ENCODE measurements at regions not wholly inside any gene's neighbourhood (a gene's known extent, or its start where the extent isn't known, plus 50 kb on each side); places are given as distances from the start of the nearest gene placed in this dataset.

DNA sequence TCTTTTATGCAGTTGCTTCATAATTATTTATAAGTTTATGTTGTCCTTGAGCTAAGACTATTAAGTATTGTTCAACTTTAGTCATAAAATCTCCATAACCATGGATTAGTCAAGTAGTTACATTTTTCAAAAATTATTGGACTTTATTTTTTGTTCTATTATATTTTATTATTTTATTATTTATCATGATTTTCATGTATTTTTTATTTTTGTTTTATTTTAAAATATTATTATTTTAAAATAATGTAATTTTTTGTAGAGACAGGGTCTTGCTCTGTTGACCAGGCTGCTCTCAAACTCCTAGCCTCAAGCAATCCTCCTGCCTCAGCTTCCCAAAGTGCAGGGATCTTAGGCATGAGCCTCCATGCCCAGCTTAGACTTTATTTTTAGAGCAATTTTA lies 102.3 kb downstream of the NOC3L start:
- DNase-seq (ENCODE audit: low read depth) = no peak
- TF ChIP-seq MYC (IDR thresholded peaks at IDR 0.05; ENCODE audit: low read depth, low read length) (no peak), POLR2A (IDR thresholded peaks at IDR 0.05; ENCODE audit: extremely low read depth, insufficient read length) (no peak)
- TF ChIP-seq, protein P1, sequence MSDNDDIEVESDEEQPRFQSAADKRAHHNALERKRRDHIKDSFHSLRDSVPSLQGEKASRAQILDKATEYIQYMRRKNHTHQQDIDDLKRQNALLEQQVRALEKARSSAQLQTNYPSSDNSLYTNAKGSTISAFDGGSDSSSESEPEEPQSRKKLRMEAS (IDR thresholded peaks at IDR 0.05; ENCODE audit: low read depth, low read length) = no peak
- TF ChIP-seq, protein P2, sequence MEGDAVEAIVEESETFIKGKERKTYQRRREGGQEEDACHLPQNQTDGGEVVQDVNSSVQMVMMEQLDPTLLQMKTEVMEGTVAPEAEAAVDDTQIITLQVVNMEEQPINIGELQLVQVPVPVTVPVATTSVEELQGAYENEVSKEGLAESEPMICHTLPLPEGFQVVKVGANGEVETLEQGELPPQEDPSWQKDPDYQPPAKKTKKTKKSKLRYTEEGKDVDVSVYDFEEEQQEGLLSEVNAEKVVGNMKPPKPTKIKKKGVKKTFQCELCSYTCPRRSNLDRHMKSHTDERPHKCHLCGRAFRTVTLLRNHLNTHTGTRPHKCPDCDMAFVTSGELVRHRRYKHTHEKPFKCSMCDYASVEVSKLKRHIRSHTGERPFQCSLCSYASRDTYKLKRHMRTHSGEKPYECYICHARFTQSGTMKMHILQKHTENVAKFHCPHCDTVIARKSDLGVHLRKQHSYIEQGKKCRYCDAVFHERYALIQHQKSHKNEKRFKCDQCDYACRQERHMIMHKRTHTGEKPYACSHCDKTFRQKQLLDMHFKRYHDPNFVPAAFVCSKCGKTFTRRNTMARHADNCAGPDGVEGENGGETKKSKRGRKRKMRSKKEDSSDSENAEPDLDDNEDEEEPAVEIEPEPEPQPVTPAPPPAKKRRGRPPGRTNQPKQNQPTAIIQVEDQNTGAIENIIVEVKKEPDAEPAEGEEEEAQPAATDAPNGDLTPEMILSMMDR (IDR thresholded peaks at IDR 0.05; ENCODE audit: low read depth, low read length) = no peak
- H3K4me3 ChIP-seq (ENCODE audit: low read depth, low read length) = no peak overlapping the region

DNA sequence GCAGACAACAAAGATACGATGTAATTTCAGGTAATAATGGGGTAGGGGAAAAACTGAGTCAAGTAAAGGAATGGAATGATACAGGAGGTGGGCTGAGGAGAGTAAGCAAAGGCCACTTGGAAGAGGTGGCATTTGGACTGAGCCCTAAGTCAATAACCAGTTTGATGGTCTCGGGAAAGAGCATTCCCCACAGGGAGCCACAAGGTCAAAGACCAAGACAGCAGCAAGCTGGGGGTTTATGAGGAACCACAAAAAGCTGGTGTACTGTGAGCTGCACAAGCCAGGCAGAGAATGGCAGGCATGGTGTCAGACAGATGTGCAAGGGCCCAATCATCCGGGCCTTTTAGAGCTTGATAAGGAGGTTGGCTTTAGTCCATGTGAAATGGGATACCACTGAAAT lies 98.7 kb downstream of the NOC3L start:
- TF ChIP-seq MYC (IDR thresholded peaks at IDR 0.05; ENCODE audit: low read depth, low read length) (no peak), POLR2A (IDR thresholded peaks at IDR 0.05; ENCODE audit: extremely low read depth, insufficient read length) (no peak)
- TF ChIP-seq, protein P2 (IDR thresholded peaks at IDR 0.05; ENCODE audit: low read depth, low read length) = no peak
- TF ChIP-seq, protein P1 (IDR thresholded peaks at IDR 0.05; ENCODE audit: low read depth, low read length) = no peak
- no peak for DNase-seq (ENCODE audit: low read depth)
- H3K4me3 ChIP-seq (ENCODE audit: low read depth, low read length) = no peak overlapping the region

DNA sequence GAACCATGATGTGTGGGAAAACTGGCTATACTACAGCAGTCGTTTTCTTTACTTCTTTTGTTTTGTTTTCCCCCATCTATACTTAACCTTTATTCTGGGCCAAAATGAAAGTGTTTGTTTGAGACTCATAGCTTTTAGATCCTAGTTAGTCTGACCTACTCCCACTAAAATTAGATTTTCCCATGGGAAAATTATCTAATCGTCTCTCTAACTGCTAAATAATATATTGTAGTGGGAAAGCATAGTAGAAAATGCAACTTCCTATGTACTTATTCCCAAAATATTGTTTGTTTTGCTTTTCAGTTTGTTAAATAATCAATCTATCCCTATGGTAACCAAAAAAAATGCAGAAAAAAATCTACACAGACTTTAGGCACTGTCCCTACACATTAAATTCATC lies 96.6 kb downstream of the NOC3L start:
- TF ChIP-seq, protein P2 (IDR thresholded peaks at IDR 0.05; ENCODE audit: low read depth, low read length) = no peak
- TF ChIP-seq MYC (IDR thresholded peaks at IDR 0.05; ENCODE audit: low read depth, low read length) (no peak), POLR2A (IDR thresholded peaks at IDR 0.05; ENCODE audit: extremely low read depth, insufficient read length) (no peak)
- TF ChIP-seq, protein P1 (IDR thresholded peaks at IDR 0.05; ENCODE audit: low read depth, low read length) = no peak
- H3K4me3 ChIP-seq (ENCODE audit: low read depth, low read length) = no peak overlapping the region
- no peak for DNase-seq (ENCODE audit: low read depth)

DNA sequence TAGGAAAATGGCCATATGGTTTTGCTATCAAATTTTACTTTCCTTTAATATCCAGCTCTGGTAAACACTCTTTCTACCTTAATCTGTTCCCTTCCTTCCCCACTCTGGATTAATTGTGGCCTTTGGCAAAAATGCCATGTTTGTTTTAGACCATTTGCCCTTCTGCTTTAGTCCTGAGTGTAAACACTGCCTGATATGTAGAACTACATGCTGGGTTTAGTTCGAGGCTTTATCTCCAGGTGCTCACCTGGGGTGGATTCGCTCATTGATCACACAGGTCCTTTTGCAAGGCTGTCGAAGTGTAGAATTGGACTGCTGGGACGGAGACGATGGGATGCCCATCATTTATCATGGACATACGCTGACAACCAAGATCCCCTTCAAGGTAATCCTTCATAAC lies 94.1 kb downstream of the NOC3L start:
- no peak overlapping the region for H3K4me3 ChIP-seq (ENCODE audit: low read depth, low read length)
- DNase-seq (ENCODE audit: low read depth) = no peak
- no peak for TF ChIP-seq MYC (IDR thresholded peaks at IDR 0.05; ENCODE audit: low read depth, low read length)
- TF ChIP-seq POLR2A (IDR thresholded peaks at IDR 0.05; ENCODE audit: extremely low read depth, insufficient read length) = no peak
- TF ChIP-seq, protein P2 (IDR thresholded peaks at IDR 0.05; ENCODE audit: low read depth, low read length) = no peak
- TF ChIP-seq, protein P1 (IDR thresholded peaks at IDR 0.05; ENCODE audit: low read depth, low read length) = no peak

DNA sequence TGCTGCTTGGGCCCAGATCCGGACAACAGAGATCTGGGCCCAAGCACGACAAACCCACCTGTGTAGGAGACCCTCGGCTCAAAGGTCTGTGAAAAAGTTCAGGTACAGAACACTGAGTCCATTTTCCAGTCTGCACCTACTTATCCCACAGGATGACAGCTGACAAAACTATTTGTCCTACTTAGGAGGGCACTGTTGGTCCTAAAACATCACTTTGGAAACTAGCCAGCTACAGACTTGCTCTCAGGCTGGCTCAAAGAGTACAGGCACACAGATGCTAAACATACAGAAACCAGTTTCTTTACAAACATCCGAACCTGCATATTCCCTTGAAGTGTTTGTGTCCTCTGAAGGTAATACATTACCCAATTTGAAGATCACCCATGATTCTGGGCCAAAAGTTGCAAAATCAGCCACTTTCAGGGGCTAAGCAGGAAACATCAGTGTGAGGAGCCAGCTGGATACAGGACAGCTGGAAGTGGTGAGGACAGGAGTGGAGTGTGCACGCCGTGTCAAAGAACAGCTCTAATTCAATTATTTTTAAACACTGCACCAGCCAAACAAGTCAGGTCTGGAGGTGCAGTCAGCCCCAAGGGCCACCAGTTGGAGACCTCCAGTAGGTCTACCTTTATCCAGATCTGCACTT lies 88.5 kb downstream of the NOC3L start:
- DNase-seq (ENCODE audit: low read depth) = no peak
- no peak for TF ChIP-seq MYC (IDR thresholded peaks at IDR 0.05; ENCODE audit: low read depth, low read length)
- no peak for TF ChIP-seq POLR2A (IDR thresholded peaks at IDR 0.05; ENCODE audit: extremely low read depth, insufficient read length)
- TF ChIP-seq, protein P2 (IDR thresholded peaks at IDR 0.05; ENCODE audit: low read depth, low read length) = no peak
- TF ChIP-seq, protein P1 (IDR thresholded peaks at IDR 0.05; ENCODE audit: low read depth, low read length) = no peak
- H3K4me3 ChIP-seq (ENCODE audit: low read depth, low read length) = no peak overlapping the region

Data from NB4 (cell line).